HCT116 (cell line): ENCODE measurements at regions not wholly inside any gene's neighbourhood (a gene's known extent, or its start where the extent isn't known, plus 50 kb on each side); places are given as distances from the start of the nearest gene placed in this dataset.
A peak's percentile ranks its signal among the peaks of the same experiment; 100 is the strongest.

Source experiments
- ATAC-seq: fragments of 200-7000 bp; cut with Tn5 transposase; 2 replicates; pipeline ENCODE4 v1.9.1; 2020; ENCODE audit warnings: mild to moderate bottlenecking, moderate library complexity
- BruUV-seq: library from RNA; stranded (reverse); fragments of 400-500 nt; replicated peaks from 2 replicates; lab custom pipeline; 2021; lab: Mats Ljungman, UMichigan
- CTCF ChIA-PET: fragments of 300-600 bp; sonication (Branson Sonifier 250); formaldehyde crosslinking; loops from one replicate; lab custom pipeline; 2021; ENCODE audit warnings: antibody characterized with exemption; lab: Charles Lee
- POLR2A ChIA-PET: fragments of 300-600, 350-600 bp; sonication (Branson Sonifier 250); formaldehyde crosslinking; loops from one replicate; lab custom pipeline; 2021; ENCODE audit warnings: antibody characterized with exemption; lab: Charles Lee
- RAD21 ChIA-PET, 2 experiments: fragments of 300-600 bp; sonication (Branson Sonifier 250); formaldehyde crosslinking; loops; one replicate each; lab custom pipeline; 2023; ENCODE audit warnings: low total read pairs in 2 of 2; ENCODE audit not compliant: uncharacterized antibody in 2 of 2, unreplicated experiment in 2 of 2, low non-redundant PET in 1 of 2; lab: Charles Lee
- DNase-seq: peaks from one replicate; pipeline ENCODE4 v3.0.0-alpha.2; 2010; ENCODE audit warnings: low read depth, low spot score
- H2AFZ ChIP-seq: fragments of 200-600 bp; shearing (Covaris generic), sonication (generic); 2 replicates; pipeline ENCODE4 v1.6.1; 2017; ENCODE audit warnings: low read depth, mixed run types, mixed read lengths, antibody characterized with exemption, low read length; ENCODE audit not compliant: poor library complexity, severe bottlenecking
- H3K27ac ChIP-seq: 2 replicates; pipeline ENCODE4 v1.5.1; 2012; ENCODE audit warnings: low read depth, low read length
- H3K27me3 ChIP-seq: fragments of 200-600 bp; sonication (generic); 2 replicates; pipeline ENCODE4 v1.6.1; 2016; ENCODE audit warnings: mixed run types, low read length, mixed read lengths; ENCODE audit not compliant: insufficient read depth
- H3K36me3 ChIP-seq, 2 experiments: fragments of 200-500 bp in 1 of 2; fragments of 200-600 bp in 1 of 2; sonication (Bioruptor generic) in 1 of 2; sonication (generic) in 1 of 2; 2 replicates each; pipeline versions ENCODE4 v1.5.1 to v1.6.1; 2014 to 2016; ENCODE audit warnings: low read length in 2 of 2, inconsistent platforms in 1 of 2, mixed read lengths in 1 of 2, mixed run types in 1 of 2; ENCODE audit not compliant: insufficient read depth in 2 of 2, control insufficient read depth in 1 of 2
- H3K4me1 ChIP-seq, 2 experiments: fragments of 200-600 bp in 1 of 2; sonication (generic) in 1 of 2; 2 replicates each; pipeline versions ENCODE4 v1.5.1 to v1.6.1; 2012 to 2017; ENCODE audit warnings: low read length in 2 of 2, inconsistent platforms in 1 of 2, mild to moderate bottlenecking in 1 of 2, mixed read lengths in 1 of 2, mixed run types in 1 of 2, moderate library complexity in 1 of 2; ENCODE audit not compliant: insufficient read depth in 2 of 2, control insufficient read depth in 1 of 2
- H3K4me2 ChIP-seq: fragments of 200-600 bp; sonication (generic); 2 replicates; pipeline ENCODE4 v1.6.1; 2017; ENCODE audit warnings: mixed run types, low read length, mixed read lengths
- H3K4me3 ChIP-seq, 2 experiments: fragments of 200-600 bp in 1 of 2; sonication (generic) in 1 of 2; replicated peaks in 1 of 2; 2 replicates each; pipeline ENCODE4 v1.5.1; 2011 to 2016; ENCODE audit warnings: low read length in 2 of 2, control low read depth in 1 of 2, low read depth in 1 of 2, mild to moderate bottlenecking in 1 of 2, mixed read lengths in 1 of 2, mixed run types in 1 of 2
- H3K79me2 ChIP-seq: fragments of 200-600 bp; sonication (generic); 2 replicates; pipeline ENCODE4 v1.6.1; 2017; ENCODE audit warnings: mild to moderate bottlenecking, mixed run types, low read length, moderate library complexity, mixed read lengths; ENCODE audit not compliant: insufficient read depth
- H3K9ac ChIP-seq: fragments of 200-600 bp; sonication (generic); 2 replicates; pipeline ENCODE4 v1.6.1; 2016; ENCODE audit warnings: low read length, mixed read lengths
- H3K9me2 ChIP-seq: fragments of 200-600 bp; sonication (generic), shearing (Covaris generic); 2 replicates; pipeline ENCODE4 v1.6.1; 2017; ENCODE audit warnings: mixed run types, mild to moderate bottlenecking, moderate library complexity; ENCODE audit not compliant: insufficient read depth
- H3K9me3 ChIP-seq, 2 experiments: fragments of 200-500 bp in 1 of 2; fragments of 200-600 bp in 1 of 2; sonication (Bioruptor generic) in 1 of 2; sonication (generic) in 1 of 2; 2 replicates each; pipeline ENCODE4 v1.6.1; 2014 to 2017; ENCODE audit warnings: low read length in 2 of 2, mixed read lengths in 2 of 2, inconsistent platforms in 1 of 2, low read depth in 1 of 2, mild to moderate bottlenecking in 1 of 2, mixed run types in 1 of 2, moderate library complexity in 1 of 2; ENCODE audit not compliant: control insufficient read depth in 1 of 2, insufficient read depth in 1 of 2
- H4K20me1 ChIP-seq: fragments of 200-600 bp; sonication (generic), shearing (Covaris generic); 2 replicates; pipeline ENCODE4 v1.6.1; 2017; ENCODE audit warnings: mixed run types, mild to moderate bottlenecking, moderate library complexity; ENCODE audit not compliant: insufficient read depth
- ATF3 ChIP-seq: IDR thresholded peaks from 2 replicates; pipeline ENCODE4 v1.6.1; 2012
- CBX3 ChIP-seq: IDR thresholded peaks from 2 replicates; pipeline ENCODE4 v1.6.1; 2012; ENCODE audit warnings: low read depth
- EGR1 ChIP-seq: IDR thresholded peaks from 2 replicates; pipeline ENCODE4 v1.6.1; 2012; ENCODE audit warnings: low read depth
- ELF1 ChIP-seq: IDR thresholded peaks from 2 replicates; pipeline ENCODE4 v1.6.1; 2012; ENCODE audit warnings: low read depth, borderline replicate concordance
- EZH2 ChIP-seq: fragments of 200-600 bp; sonication (generic); IDR thresholded peaks from 2 replicates; pipeline ENCODE4 v1.6.1; 2017; ENCODE audit warnings: antibody characterized with exemption, mixed run types
- FOSL1 ChIP-seq: IDR thresholded peaks from 2 replicates; pipeline ENCODE4 v1.6.1; 2012; ENCODE audit warnings: low read depth
- SIN3A ChIP-seq: IDR thresholded peaks from 2 replicates; pipeline ENCODE4 v1.6.1; 2012; ENCODE audit warnings: low read depth
- SP1 ChIP-seq: IDR thresholded peaks from 2 replicates; pipeline ENCODE4 v1.6.1; 2012; ENCODE audit warnings: low read depth
- TCF7L2 ChIP-seq: IDR thresholded peaks from 2 replicates; pipeline ENCODE4 v1.7.0; 2011; ENCODE audit warnings: borderline replicate concordance, inconsistent platforms; ENCODE audit not compliant: insufficient read depth, insufficient read length; ENCODE audit errors: extremely low read depth
- YY1 ChIP-seq: IDR thresholded peaks from 2 replicates; pipeline ENCODE4 v1.6.1; 2011; ENCODE audit warnings: low read length, low read depth, moderate library complexity, mild to moderate bottlenecking; ENCODE audit not compliant: insufficient replicate concordance; ENCODE audit errors: extremely low read depth
- ZBTB33 ChIP-seq: IDR thresholded peaks from 2 replicates; pipeline ENCODE4 v1.6.1; 2011; ENCODE audit warnings: mild to moderate bottlenecking, low read length, moderate library complexity; ENCODE audit not compliant: insufficient replicate concordance; ENCODE audit errors: extremely low read depth
- ZFX ChIP-seq: fragments of 450-650 bp; IDR thresholded peaks from 2 replicates; pipeline ENCODE4 v1.6.1; 2017
- ZNF274 ChIP-seq: fragments of 200-500 bp; sonication (Bioruptor generic); IDR thresholded peaks from 2 replicates; pipeline ENCODE4 v1.6.1; 2014; ENCODE audit warnings: mild to moderate bottlenecking, low read depth, low read length, inconsistent platforms
- intact Hi-C: fragments of 100-400 bp; cut with micrococcal nuclease; formaldehyde crosslinking; loops from 2 replicates; pipeline ENCODE4 v1.10.0; 2022
- TF ChIP-seq, protein P1 (sequence below): IDR thresholded peaks from 2 replicates; pipeline ENCODE4 v1.6.1; 2012; ENCODE audit warnings: low read depth

DNA sequence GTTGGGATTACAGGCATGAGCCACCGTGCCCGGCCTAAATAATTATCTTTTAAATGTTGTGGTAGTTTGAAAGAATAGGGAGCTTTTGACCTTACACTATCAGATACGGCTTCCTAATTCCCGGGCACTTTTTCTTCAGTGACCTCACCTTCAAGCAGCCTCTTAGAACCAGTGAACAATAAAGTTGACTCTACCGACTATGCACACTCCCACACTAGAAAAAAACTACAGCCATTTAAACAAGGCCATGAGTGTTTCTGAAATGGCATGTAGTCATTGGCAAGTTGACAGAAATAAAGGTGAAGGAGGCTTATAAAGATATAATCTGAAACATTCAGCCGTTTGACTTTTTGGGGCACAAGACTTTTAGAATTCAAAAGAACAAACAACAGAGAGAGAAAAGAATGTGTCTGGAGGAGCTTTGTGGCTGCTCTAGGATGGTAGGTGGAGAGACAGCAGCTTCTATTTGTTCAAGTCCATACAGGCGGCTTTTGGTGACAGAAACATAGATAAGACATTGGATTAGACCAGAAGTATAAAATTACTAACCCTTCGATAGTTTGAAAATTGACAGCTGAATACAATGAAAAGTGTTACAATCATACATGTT, 75.2 kb downstream of the GJA1 start:
- no peaks in the 10 kb centered on the region for H3K9me3 ChIP-seq
- ChIA-PET RAD21 (interaction anchor here in 1 of 2 experiments (0.5 kb wide), 1 partner anchor 14 kb away, joined by 3 read pairs; no protein-coding TSS in a partner anchor), POLR2A (no interaction called here), CTCF (no interaction called here)
- H3K79me2 ChIP-seq, result no peaks in the 10 kb centered on the region
- no peaks in the 10 kb centered on the region for H4K20me1 ChIP-seq
- no peak for DNase-seq
- no peaks in the 10 kb centered on the region for H3K9me2 ChIP-seq
- intact Hi-C loops, result no loop called here
- no peak overlapping the region for H3K9ac ChIP-seq
- H3K27ac ChIP-seq, result no peak overlapping the region
- H3K4me2 ChIP-seq, result no peak overlapping the region
- no TSS peak for BruUV-seq
- no peak overlapping the region for H3K4me3 ChIP-seq
- H3K4me1 ChIP-seq, result no peaks in the 10 kb centered on the region
- TF ChIP-seq, protein P1, sequence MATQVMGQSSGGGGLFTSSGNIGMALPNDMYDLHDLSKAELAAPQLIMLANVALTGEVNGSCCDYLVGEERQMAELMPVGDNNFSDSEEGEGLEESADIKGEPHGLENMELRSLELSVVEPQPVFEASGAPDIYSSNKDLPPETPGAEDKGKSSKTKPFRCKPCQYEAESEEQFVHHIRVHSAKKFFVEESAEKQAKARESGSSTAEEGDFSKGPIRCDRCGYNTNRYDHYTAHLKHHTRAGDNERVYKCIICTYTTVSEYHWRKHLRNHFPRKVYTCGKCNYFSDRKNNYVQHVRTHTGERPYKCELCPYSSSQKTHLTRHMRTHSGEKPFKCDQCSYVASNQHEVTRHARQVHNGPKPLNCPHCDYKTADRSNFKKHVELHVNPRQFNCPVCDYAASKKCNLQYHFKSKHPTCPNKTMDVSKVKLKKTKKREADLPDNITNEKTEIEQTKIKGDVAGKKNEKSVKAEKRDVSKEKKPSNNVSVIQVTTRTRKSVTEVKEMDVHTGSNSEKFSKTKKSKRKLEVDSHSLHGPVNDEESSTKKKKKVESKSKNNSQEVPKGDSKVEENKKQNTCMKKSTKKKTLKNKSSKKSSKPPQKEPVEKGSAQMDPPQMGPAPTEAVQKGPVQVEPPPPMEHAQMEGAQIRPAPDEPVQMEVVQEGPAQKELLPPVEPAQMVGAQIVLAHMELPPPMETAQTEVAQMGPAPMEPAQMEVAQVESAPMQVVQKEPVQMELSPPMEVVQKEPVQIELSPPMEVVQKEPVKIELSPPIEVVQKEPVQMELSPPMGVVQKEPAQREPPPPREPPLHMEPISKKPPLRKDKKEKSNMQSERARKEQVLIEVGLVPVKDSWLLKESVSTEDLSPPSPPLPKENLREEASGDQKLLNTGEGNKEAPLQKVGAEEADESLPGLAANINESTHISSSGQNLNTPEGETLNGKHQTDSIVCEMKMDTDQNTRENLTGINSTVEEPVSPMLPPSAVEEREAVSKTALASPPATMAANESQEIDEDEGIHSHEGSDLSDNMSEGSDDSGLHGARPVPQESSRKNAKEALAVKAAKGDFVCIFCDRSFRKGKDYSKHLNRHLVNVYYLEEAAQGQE, result no peak
- TF ChIP-seq ZNF274, result no peak
- no peaks in the 10 kb centered on the region for H3K27me3 ChIP-seq
- no peaks in the 10 kb centered on the region for H3K36me3 ChIP-seq
- H2AFZ ChIP-seq, result peak overlapping the region; percentile 71
- no peak for ATAC-seq

- BruUV-seq, result no TSS peak
- H3K27ac ChIP-seq, result no peak overlapping the region
- ATAC-seq (no peak), DNase-seq (no peak)
- H3K4me1 ChIP-seq, result no peaks in the 10 kb centered on the region
- H3K27me3 ChIP-seq, result no peaks in the 10 kb centered on the region
- no peaks in the 10 kb centered on the region for H3K79me2 ChIP-seq
- no peaks in the 10 kb centered on the region for H3K36me3 ChIP-seq
- ChIA-PET CTCF (no interaction called here), POLR2A (no interaction called here), RAD21 (no interaction called here)
- no peak overlapping the region for H3K4me3 ChIP-seq
- H3K4me2 ChIP-seq, result no peak overlapping the region
- H2AFZ ChIP-seq, result no peak overlapping the region
- H3K9ac ChIP-seq, result no peak overlapping the region
- no peaks in the 10 kb centered on the region for H4K20me1 ChIP-seq
- intact Hi-C loops, result no loop called here
- H3K9me3 ChIP-seq, result no peaks in the 10 kb centered on the region
- no peaks in the 10 kb centered on the region for H3K9me2 ChIP-seq
- TF ChIP-seq ZFX (no peak), TCF7L2 (no peak), ATF3 (no peak), EZH2 (no peak), ZBTB33 (no peak), EGR1 (no peak), CBX3 (no peak), YY1 (no peak), SIN3A (no peak), FOSL1 (no peak), ZNF274 (no peak), ELF1 (no peak), SP1 (no peak)
These were observed 80.3 kb downstream of the GJA1 start for GRCh38 chr6:121515630-121516265.
